ENCODE measurements at regions not wholly inside any gene's neighbourhood (a gene's known extent, or its start where the extent isn't known, plus 50 kb on each side); places are given as distances from the start of the nearest gene placed in this dataset.

DNA sequence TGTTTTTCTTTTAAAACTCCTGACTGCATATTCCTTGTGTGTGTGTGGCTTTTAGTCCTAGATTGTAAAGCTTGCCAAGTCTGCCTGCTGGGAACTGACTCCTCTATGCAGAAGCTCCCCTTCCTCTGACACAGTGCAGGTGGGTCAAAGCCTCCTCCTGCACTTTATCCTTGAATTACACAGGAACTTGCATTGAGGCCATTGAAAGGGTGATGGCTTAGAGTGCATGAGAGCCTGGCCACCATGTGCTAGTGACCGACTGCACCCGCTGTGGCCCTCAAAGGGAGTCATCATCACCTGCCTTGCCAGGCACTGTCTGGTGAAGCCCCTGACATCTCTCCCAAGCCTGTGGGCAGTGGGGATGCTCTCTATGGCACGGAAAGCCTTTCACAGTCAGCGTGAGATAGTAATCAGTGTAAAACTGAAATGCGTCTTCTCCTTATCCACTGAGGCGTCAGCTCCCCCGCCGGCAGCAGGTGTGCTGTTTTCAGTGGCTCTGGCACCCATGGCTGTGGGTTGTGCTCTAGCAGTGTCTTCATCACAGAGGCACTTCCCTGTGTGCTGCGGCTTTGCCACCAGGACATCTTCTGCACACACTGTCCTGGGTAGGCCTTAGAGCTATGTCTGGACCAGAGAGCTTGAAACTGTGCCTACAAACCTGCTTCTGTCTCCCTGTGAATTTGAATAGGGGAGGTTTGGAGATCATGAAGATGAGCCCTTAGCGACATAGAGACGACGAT lies 87.9 kb downstream of the THBS2 start:
- no peak for DNase-seq (ENCODE audit: low read depth in 4 of 4, low spot score in 1 of 4)

DNA sequence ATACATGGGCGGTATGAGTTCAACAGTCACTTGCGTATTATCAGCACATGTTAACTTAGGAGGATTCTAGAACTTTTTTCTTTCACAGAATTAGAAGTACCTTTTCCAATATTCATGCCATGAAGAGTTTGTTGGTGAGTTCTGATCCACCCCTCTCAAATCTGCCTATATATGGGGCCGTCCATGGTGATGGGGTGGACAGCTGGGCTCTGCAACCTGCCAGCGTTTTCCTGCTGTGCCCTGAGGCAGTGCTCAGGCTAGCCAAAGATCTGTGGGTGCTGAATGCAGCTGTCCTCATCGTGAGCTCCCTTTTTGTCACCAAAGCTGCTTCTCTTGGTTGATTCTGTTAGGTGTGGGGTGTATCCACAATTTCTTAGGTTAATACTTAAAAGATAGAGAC lies 88.7 kb downstream of the THBS2 start:
- no peak for DNase-seq (ENCODE audit: low read depth in 4 of 4, low spot score in 1 of 4)

DNA sequence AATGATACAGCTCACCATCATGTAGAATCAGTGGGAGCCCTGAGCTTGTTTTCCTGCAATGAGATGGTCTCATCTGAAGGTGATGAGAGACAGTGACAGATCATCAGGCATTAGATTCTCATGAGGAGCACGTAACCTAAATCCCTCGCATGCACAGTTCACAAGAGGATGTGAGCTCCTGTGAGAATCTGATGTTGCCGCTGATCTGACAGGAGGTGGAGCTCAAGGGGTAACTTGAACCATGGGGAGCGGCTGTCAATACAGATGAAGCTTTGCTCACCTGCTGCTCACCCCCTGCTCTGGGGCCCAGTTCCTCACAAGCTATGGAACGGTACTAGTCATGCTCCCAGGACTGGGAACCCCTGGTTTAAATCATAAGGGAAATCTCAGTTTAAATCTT lies 89.2 kb downstream of the THBS2 start:
- no peak for DNase-seq (ENCODE audit: low read depth in 4 of 4, low spot score in 1 of 4)

DNA sequence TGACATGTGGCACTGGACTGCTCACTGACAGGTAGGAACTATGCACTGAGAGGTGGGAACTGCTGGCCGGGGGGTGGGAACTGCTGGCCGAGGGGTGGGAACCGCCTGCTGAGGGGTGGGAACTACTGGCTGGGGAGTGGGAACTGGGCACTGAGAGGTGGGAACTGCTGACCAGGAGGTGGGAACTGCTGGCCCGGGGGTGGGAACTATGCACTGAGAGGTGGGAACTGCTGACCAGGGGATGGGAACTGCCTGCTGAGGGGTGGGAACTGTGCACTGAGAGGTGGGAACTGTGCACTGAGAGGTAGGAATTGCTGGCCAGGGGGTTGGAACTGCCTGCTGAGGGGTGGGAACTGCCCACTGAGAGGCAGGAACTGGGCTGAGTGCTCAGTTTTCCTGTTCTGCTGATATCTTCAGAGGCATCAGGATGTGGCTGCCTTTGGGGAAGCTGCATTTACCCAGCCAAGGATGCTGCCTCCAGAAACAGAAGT lies 90.2 kb downstream of the THBS2 start:
- no peak for DNase-seq (ENCODE audit: low read depth in 4 of 4, low spot score in 1 of 4)

DNA sequence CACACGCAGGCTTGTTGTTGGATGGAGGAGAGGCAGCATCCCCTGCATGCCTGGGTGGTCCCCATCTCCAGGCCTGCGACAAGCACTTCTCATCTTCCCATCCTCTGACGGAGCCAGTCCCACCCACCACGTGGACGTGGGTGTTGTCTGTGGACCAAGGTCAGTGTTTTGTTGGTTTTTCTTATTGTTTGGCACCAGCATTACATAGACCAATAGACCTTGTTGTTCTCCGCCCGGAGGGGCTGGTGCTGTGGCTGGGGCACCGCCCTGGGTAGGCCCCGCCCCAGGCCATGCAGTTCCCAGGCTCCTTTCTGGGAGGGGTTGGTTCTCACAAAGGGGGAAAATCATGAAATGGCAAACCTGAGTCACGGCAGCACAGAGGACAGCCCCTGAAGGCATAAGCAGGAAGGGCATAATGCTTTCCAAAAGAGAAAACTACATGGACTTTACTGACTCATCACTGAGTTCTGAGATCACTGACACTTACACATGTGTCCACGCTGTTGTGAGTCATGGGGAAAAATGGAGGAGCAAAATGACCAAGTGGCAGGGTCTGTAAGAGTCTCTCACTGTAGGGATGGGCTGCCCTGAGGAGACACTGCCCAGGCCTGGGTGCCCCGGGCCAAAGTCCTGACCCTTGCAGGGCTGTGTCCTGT lies 90.8 kb downstream of the THBS2 start:
- DNase-seq (ENCODE audit: low read depth in 4 of 4, low spot score in 1 of 4), result no peak

DNA sequence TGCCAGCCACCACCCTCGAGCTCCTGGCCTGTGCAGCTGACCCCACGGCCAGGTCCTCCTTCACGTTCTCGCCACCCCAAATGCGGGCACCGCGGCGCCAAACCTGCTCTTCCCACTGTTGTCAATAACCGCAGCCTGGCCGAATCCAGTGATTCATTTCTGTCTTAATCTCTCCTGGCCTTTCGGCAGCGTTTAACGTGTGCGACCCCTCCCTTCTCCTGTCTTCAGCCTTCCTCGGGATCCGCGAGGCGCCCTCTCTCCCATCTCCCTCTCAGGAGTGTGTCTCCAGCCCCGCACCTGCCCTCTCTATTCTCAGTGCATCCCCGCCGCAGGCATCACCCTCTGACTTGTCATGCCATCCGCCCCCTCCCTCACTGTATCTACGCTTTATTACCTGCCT lies 91.4 kb downstream of the THBS2 start:
- no peak for DNase-seq (ENCODE audit: low read depth in 4 of 4, low spot score in 1 of 4)

DNA sequence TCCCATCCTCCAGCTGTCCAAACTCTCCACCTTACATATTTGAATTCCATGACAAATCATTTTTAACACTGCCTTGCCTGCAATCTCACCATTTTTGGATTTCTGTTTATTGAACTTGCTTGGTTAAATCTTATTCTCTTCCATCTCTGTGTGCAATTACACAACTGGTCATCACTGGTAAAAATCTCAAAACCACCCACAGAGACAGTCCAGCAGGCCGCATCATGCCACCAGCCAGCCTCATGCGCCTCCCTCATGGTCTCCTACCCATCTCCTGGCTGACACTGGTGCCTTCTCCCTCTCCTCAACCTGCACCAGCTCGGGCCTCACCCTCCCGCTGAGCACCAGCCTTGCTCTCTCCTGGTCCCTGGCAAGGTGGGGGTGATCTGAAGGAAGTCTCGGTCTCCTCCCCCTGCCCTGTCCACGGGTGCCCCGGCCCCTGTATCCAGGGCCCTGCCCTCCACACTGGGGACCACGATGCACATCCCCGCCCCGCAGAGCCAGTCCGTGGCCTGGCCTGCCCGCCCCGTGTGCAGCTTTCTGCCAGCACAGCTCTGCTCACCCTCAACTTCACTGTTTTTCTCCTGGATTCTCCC lies 92.0 kb downstream of the THBS2 start:
- no peak for DNase-seq (ENCODE audit: low read depth in 4 of 4, low spot score in 1 of 4)

DNA sequence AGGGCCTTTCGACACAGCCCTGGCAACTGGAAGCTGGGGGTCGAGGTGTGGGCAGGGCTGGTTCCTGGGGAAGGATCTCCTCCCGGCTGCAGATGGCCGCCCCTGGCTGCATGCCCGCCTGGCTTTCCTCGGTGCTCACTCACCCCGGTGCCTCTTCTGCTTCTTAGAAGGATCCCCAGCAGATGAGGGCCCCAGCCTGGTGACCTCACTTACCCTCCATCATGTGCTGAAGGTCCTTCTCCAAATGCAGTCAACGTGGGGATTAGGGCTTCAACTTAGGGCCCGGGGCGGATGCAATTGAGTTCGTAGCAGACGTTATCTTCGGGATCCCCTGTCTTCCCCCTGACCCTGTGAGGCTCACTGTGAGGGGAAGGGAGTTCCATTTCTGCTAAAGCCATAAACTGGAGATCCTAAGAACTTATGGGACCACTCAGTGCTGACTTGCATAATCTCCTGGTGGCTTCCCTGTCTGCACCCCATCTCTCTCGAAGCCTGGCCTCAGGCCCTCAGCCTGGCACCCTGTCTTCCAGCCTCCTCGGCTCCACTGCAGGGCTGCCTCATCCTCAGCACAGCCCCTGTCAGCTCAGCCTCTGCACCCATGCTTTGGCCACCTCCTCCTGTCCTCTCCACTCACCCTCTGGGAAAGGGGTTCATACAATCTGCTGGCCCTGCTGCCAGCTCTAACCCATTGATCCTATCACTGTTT lies 92.6 kb downstream of the THBS2 start:
- no peak for DNase-seq (ENCODE audit: low read depth in 4 of 4, low spot score in 1 of 4)

DNA sequence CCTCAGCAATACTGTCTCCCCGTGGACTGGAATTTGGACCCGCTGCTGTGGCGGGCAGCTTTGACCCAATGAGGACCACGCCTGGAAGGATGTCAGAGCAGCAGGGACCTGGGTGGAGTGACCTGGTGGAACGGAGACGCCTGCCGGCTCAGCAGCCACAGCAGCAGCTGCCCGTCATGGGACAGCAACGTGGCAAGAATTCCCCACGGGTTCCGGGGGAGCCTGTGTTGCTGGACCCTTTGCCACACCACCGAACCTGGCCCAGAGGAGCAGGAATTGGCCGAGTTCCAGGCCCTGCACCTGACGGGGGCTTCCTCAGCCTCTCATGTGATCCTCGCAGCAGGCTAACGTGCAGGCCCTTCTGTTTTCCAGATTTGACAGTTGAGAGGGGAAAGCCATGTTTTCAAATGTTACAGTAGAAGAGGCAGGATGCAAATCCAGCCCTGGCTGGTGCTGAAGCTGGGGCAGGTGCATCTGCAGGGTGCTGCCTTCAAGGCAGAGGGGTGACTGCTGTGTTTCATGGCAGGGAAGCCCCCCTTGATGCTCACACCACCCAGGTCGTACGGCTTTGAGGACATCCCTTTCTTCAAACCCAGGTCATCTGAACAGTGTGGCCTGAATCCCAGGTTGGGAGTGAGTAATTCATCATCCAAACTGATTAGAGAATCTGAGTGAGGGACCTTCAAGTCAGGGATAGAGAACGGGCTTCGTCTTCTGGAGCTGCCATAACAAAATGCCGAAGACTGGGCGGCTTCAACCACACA lies 93.4 kb downstream of the THBS2 start:
- no peak for DNase-seq (ENCODE audit: low read depth in 4 of 4, low spot score in 1 of 4)

DNA sequence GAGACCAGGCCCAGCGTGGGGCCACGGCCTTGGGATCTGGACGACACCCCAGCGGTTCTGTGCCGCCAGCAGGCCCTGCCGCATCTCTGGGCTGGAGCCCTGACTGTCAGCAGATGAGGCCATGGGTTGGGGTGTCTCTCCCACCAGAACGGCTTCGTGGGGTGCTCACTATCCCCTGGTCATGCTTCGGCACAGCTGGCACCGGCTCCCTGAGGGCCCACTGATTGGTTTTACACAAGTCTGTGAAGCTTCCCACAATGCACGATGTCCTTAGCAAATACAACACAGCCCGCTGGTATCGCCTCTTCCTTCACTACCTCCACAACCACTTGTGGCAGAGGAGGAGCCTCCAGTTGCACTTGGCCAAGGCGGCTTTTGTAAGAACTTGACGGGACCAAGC lies 94.3 kb downstream of the THBS2 start:
- DNase-seq (ENCODE audit: low read depth in 4 of 4, low spot score in 1 of 4), result no peak

DNA sequence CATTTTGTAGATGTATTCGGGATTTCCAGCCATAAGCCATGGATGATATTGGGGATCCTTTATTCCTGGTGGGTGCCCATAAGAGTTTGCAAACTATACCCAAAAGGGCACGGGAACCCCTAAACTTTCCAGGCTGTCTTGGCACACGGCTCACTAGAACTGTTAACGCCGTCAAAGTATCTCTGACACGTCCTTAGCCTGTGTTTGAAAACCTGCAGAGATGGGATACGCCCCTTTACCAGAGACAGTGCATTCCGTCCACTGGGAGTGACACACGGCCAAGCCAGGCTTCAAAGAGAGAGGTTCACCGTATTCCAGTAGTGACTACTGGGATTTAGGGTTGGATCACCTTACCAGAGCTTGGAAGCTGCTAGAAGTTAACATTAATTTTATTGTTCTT lies 95.0 kb downstream of the THBS2 start:
- DNase-seq (ENCODE audit: low read depth in 4 of 4, low spot score in 1 of 4), result no peak

DNA sequence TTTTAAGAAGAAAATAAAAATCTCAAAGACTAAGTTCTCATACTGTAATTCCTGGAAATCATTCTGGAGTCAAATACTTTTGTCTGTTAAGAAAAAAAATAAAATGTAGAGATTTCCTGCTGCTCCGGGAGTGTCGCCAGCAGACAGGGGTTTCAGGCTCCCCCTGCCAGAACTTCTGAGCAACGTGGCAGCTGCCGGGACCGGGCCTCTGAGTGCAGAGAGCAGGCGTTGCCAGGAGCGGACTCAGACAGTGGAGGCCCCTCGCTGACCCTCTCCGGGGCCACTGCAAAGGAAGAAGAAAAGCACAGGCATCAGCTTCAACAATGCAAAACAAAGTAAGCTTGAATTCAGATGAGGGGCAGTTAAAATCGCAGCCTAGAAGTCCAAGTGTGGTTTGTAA lies 95.5 kb downstream of the THBS2 start:
- no peak for DNase-seq (ENCODE audit: low read depth in 4 of 4, low spot score in 1 of 4)

DNA sequence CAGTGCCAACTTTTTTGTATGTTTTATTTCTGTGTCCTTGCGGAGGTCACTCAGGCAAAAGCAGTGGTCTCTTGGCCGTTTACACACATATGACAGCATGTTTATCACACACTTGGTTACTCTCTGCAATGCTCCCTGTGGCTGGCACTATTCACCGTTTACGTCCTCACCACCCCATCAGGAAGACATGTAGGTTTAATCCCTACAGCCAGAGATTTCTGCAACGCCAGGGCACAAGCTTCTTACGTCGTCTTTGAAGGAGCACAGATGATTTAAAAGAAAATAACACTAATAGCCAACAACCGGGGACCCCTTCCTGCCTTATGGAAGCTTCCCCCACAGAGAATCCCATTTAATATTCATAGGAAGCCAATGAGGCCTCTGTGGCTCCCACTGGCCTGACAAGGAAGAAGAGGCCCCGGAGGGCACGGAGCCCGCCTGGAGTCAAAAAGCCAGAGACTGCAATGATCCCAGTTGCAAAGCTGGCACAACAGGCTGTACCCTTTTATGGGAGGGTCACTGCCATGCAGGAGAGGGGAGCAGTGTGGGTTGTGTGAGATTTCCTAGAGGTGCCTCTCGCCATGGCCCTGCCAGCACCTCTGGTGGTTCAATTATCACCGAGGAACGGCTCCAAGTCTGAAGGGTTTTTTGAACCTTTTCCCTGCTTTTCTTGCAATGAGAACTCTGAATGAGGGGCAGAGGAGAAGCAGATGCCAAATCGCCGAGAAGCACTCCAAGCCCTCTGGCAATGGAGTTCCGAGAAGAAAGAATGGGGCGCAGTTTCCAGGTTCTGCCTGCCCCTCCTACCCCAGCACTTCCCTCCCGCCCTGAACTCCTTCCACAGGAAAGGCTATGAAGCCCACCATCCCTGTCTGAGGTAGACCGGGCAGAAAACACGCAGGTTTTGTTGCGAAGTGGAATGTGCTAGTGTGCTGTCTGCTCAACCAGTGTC lies 96.2 kb downstream of the THBS2 start:
- DNase-seq (ENCODE audit: low read depth in 4 of 4, low spot score in 1 of 4), result no peak

DNA sequence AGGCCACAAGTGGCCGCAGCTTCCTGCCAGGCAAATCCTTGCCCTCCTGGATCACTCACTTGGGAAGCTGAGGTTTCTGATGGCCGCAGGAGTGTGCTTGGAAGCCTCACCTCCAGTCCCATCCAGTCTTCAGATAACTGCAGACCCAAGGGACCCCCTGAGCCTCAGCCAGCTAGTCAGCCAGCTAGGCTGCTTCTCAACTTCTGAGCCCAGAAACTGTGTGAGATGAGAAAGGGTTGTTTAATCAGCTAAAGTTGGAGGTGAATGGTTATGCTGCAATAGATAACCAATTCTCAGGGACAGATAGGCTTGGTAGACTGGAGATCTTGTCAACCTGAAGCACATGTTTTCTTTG lies 96.9 kb downstream of the THBS2 start:
- DNase-seq (ENCODE audit: low read depth in 4 of 4, low spot score in 1 of 4), result no peak

DNA sequence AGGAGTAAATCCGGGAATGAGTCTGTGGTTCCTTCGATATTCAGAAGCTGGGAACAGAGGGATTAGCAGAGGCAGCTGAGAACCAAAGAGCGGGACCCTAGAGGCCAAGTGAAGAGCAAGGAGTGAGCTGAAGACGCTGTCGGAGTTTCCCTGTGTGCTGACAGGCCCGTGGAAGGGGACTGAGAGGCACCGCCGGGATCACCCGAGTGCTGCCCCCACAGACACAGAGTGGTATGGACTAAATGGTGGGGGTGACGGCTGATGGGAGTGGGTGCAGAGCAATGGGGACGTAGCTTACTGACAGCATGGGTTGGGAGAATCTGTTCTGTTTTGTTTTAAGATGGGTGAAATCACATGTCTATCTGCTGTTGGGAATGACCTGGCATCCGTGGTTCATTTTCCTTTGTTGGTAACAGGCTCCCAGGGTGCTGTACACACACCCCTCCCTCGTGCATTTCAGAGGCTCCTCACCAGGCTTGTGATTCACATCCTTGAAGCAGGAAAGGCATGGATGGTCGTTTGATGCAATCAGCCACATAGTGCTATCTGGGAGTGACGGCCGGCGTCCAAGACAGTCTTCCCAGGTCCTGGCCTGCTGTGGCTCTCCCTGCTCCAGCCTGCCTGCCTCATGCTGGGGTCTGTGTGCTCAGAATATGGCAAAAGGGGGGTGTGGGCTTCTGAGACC lies 97.4 kb downstream of the THBS2 start:
- no peak for DNase-seq (ENCODE audit: low read depth in 4 of 4, low spot score in 1 of 4)

DNA sequence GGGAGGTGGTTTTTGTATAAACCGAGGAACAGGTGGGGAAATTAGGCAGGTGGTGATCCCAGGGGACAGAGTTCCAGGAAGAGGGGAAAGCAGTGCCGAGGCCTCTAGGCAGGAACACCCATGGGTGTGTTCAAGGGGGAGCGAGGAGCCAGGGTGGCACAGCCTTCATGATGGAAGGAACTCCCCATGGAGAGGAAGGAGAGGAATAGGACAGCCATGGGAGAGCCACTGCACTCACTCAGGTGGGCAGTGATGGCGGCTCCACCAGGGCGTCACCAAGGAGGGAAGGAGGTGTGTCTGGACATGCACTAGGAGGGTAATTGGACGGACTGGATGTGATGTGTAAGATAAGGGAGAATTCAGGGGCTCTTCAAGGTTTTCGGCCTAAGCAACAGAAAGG lies 98.2 kb downstream of the THBS2 start:
- DNase-seq (ENCODE audit: low read depth in 4 of 4, low spot score in 1 of 4), result no peak

DNA sequence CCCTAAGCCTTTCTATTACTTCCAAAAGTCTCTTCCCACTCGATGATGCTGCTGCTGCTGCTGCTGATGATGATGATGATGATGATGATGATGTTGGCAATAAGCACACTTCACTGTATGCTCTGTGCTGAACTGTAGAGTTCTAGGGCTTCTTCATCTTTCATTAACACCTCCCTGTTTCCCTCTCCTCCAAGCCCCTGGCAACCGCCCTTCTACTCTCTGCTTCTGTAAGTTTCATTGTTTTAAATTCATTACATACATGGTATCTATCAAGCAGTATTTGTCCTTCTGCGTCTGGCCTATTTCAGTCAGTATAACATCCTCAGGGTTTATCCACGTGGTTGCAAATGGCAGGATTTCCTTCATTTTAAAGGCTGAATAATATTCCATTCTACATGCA lies 100.2 kb downstream of the THBS2 start:
- DNase-seq (ENCODE audit: low read depth in 4 of 4, low spot score in 1 of 4), result no peak

DNA sequence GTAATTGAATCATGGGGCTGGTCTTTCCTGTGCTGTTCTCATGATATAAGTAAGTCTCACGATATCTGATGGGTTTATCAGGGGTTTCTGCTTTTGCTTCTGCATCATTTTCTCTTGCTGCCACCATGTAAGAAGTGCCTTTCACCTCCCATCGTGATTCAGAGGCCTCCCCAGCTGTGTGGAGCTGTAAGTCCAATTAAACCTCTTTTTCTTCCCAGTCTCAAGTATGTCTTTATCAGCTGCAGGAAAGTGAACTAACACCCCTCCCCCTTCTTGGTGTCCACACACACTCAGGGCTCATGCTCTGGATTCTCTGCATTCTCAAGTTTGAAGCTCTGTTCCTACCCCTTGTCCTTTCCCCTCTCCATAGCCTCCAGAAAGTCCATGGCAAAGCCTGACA lies 107.1 kb downstream of the THBS2 start:
- DNase-seq (ENCODE audit: low read depth in 4 of 4, low spot score in 1 of 4), result no peak

DNA sequence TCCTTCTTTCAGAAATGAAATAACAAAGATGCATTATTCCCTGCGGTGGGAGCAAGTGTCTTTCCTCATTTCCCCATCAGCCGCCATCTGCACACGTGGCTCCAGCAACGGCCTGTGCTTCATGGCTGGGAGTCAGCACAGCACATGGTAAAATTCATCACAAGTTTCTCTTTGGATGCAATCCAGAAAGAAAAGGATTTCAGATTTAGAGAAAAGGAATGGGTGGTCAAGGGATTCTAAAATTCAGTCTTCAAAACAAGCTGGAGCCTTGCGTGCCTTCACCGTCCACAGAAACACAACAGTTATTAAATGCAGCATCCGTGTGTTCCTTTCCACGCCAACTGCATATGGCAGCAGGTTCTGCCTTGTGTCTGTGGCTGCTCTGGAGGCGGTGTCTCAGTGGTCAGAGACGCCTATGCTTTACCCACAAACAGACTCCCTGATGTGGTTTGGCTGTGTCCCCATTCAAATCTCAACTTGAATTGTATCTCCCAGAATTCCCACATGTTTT lies 107.6 kb downstream of the THBS2 start:
- no peak for DNase-seq (ENCODE audit: low read depth in 4 of 4, low spot score in 1 of 4)

All from stimulated activated CD4-positive, alpha-beta T cell treated with anti-CD3 and anti-CD28 coated beads, Interleukin-1b, Interleukin-23, amount 100 ng/mL, for 24 hours (primary cell).